ENCODE measurements at regions not wholly inside any gene's neighbourhood (a gene's known extent, or its start where the extent isn't known, plus 50 kb on each side); places are given as distances from the start of the nearest gene placed in this dataset.
"Not testable (repeated sequence)": the region's sequence is repeated elsewhere in the genome, so short reads cannot be mapped to it uniquely, and the experiment has no call there.

DNA sequence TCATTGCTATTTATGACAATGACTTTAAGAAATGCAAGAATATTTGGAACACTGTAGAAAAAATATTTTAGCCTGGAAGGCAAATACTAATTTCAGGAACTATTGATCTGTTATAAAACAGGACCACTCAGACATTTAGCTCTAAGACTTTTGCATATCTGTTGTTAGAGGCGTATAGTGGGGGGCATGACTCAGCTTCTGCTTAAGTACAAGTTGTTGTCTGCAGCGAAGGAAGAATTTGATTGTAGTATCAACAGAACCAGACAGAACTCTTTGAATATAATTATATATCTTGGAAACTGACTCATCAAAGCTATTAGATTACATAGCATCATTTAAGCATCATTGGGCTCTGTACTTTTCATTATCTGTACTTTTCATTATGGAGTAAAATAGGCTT lies 573.8 kb downstream of the SPATA31A6 start:
- TF ChIP-seq CTCF, POLR2A, POLR2AphosphoS5 (IDR thresholded peaks at IDR 0.05): not testable (repeated sequence)

Data from sigmoid colon (tissue), 4 donors.